GM18951 (cell line): ENCODE measurements at regions not wholly inside any gene's neighbourhood (a gene's known extent, or its start where the extent isn't known, plus 50 kb on each side); places are given as distances from the start of the nearest gene placed in this dataset.

Experiments used
- POLR2A ChIP-seq: IDR thresholded peaks from 4 replicates; pipeline ENCODE4 v1.6.1; 2011; ENCODE audit warnings: mild to moderate bottlenecking; ENCODE audit not compliant: insufficient read length, insufficient read depth; ENCODE audit errors: extremely low read depth
- in situ Hi-C: fragments of 300-500 bp; cut with MboI; formaldehyde crosslinking; loops from one replicate; pipeline ENCODE4 v1.12.0; 2022; ENCODE audit warnings: low sequenced_read_pairs, mixed read lengths, inconsistent platforms; ENCODE audit not compliant: unreplicated experiment

DNA sequence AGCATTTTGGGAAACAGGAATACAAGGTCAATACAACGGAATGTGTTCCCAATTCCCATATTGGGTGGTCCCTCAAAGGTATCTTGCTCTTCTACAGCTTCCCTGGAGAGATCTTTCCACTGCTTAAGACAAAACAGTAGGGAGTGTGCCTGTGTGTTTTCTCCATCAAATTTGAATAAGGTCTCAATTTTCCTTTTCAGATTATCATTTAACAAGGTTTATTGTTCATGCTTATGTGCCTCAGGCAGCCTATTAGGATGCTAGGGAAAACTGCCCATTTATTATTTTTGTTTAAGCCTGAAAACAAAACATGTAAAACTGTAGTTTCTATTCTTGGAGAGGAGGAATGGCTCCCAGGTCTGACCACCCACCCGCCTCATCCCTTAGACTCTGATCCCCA is 622.7 kb downstream of the LMO4 start:
- TF ChIP-seq POLR2A, result no peak
- in situ Hi-C loops, result loop anchor here (25.0 kb wide), 2 partner anchors 639 to 814 kb away; no protein-coding TSS in a partner anchor

DNA sequence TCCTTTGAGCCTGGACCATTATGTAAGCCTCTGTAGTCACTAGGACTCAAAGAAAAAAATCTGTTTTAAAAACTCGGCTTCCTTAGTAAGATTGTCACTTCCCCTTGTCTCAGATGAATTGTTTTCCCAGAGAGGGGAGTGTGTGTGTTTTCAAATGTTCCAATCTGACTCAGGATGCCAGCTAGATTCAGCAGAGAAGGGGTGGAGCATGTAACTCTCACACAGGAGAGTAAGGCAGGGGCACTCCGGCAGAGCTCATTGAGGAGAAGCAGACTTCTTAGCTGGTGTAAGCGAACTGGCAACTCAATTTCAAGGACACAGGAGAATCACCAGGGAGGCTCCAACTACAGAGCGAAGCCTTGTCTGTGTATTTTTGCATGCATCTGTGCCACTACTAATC is 623.2 kb downstream of the LMO4 start:
- in situ Hi-C loops, result loop anchor here (25.0 kb wide), 2 partner anchors 640 to 815 kb away; no protein-coding TSS in a partner anchor
- TF ChIP-seq POLR2A, result no peak

DNA sequence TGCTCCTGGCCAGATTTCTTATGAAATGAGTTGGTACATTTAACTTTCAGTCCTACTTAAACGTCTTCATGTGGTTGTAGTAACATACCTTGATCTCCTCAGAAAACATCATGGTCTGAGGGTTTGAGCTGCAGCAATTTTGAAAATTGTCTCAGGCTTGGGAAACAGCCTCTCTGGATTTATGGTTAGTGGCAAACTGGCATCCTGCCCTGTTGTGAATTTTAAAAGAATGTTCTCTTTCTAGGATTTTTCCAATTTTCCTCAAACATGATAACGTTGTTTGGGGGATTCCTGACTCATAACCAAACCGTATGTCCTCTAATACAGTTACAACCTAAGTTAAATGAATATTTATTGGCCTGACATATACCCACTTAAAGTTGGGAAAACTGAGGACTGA is 624.4 kb downstream of the LMO4 start:
- TF ChIP-seq POLR2A, result no peak
- in situ Hi-C loops, result loop anchor here (25.0 kb wide), 2 partner anchors 641 to 816 kb away; no protein-coding TSS in a partner anchor

DNA sequence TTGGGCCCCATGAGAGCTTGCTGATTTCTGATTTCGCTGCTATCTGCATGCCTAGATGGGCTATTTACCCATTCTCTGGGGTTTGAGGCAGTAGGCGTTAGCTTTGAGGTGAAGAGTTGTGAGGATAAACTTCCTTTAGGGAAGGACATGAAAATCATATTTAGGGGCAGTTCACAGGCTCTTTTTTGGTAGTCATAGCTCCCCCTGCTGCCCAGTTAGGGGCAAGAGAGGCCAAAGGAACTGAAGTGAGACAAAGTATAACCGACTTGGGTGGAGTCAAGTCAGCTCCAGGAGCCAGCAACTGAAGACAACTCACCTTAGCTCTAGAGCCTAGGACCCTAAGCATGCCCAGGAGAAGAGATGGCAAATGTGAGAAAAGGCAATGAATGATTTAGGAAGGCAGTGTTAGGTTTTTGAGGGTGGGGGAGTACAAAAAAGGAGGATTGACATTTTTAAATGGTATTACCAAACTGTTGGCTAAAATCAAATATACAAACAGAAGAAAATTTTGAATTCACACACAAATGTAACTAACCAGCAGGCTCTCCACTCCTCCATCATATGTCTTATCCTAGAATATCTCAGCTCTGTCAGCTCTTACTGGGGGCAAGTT is 625.2 kb downstream of the LMO4 start:
- in situ Hi-C loops, result loop anchor here (25.0 kb wide), 2 partner anchors 642 to 817 kb away; no protein-coding TSS in a partner anchor
- TF ChIP-seq POLR2A, result no peak

DNA sequence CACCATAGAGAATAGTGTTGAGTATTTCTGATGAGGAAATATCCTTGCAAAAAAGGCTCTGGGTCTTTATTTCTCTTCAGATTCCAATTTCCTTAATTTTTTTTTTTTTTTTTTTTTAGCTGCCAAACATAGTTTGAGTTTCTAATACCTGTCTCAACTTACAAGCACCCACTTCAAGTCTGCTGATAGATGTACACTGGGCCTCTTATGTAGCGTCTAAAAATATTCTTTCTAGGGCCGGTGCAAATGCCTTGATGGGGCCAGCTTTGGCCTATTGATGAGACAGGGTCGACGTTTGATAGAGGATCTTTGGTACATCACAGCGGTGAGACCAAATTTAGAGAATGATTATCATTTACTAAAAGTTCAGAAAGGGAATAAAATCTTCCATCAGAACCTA is 626.4 kb downstream of the LMO4 start:
- in situ Hi-C loops, result loop anchor here (25.0 kb wide), 2 partner anchors 643 to 818 kb away; no protein-coding TSS in a partner anchor

DNA sequence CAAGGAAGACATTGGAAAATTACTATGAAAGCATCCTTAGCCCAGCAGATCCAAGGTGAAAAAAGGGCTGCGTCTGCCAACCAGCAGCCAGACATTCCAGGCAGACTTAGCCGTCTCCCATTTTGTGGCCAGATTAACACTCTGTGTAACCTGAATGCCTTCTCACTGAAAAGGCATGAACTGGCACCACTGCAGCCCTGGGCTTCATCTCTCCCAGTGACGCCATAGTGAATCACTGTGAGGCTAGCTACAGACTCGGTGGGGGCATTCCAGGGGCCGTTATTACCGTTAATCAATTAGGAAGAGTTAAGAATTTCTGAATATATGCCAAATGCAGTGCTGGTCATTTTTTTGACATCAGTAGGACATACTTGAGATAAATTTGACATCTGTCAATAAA is 627.4 kb downstream of the LMO4 start:
- in situ Hi-C loops, result loop anchor here (25.0 kb wide), 2 partner anchors 644 to 819 kb away; no protein-coding TSS in a partner anchor
- TF ChIP-seq POLR2A, result no peak

More for the DNA sequence above, 626.4 kb downstream of the LMO4 start:
- TF ChIP-seq POLR2A, result no peak

DNA sequence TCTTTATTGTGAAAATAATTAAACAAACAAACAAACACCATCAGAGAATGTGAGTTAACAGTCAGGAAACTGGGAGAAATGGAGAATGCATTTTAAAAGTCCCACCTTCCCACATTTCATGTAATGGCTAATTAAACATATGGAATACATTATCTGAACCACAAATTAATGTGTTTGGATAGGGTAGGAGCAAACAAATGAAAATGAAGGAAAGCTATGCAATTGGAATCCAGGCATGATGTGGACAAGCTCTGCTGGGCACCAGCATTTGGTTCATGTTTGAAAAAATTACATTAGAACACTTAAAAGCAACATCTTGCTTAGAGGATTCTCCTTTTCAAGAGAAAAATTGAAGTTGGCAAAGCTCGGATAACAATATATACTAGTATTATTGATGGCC is 628.1 kb downstream of the LMO4 start:
- TF ChIP-seq POLR2A, result no peak
- in situ Hi-C loops, result loop anchor here (25.0 kb wide), 2 partner anchors 644 to 819 kb away; no protein-coding TSS in a partner anchor

DNA sequence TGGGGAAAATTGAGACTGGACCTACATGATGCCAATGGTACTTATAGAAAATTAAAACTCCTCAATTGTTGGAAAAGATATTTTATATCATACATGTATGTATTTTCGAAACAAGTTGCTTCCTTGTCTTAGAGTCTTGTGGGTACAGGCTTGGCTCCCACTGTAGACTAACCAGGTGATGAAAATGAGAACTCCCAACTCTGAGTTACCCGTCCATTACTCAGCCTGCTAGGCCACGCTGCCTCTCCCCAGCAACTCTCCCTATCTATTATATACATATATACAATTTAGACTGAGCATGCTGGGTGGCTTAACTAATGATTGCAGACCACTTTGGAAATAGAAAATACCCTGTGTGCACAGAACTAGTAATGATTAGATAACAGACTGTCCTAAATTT is 628.7 kb downstream of the LMO4 start:
- TF ChIP-seq POLR2A, result no peak
- in situ Hi-C loops, result loop anchor here (25.0 kb wide), 2 partner anchors 645 to 820 kb away; no protein-coding TSS in a partner anchor

DNA sequence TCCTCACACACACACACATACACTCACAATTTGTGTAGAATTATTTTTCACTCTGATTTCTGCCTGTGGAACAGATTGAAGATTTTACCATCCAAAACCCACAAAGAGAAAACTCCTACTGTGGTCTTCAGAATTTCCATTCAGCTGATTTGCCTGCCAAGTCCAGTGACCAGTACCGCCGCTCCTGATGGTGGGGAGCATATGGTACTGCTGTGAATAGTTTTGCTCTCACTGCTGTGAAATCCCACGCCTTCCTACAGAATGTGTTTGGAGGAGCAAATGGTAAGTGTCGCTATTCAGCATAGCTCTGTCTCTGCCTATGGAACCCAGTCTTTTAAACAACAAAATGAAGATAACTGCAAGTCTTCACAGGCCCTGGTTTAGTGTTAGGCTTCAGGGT is 629.5 kb downstream of the LMO4 start:
- in situ Hi-C loops, result loop anchor here (25.0 kb wide), 2 partner anchors 646 to 821 kb away; no protein-coding TSS in a partner anchor
- no peak for TF ChIP-seq POLR2A

DNA sequence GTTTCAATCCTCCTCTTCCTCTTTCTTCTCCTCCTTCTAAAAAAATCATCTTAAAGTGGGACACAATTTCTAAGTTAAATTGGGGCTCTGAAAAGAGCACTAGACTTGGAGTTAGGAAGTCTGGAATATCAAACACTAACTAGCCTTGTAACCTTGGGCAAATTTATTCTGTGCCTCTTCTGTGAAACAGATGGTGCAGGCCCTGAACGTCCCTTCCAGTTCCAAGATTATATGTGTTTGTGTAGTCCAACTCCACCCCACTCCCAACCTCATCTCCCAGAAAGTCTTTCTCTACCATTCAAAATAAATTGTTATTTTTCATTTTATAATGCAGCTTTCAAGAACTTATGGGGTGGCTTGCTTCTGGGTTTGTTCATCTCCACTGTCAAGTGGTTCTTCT is 630.0 kb downstream of the LMO4 start:
- in situ Hi-C loops, result loop anchor here (25.0 kb wide), 2 partner anchors 646 to 821 kb away; no protein-coding TSS in a partner anchor
- no peak for TF ChIP-seq POLR2A

DNA sequence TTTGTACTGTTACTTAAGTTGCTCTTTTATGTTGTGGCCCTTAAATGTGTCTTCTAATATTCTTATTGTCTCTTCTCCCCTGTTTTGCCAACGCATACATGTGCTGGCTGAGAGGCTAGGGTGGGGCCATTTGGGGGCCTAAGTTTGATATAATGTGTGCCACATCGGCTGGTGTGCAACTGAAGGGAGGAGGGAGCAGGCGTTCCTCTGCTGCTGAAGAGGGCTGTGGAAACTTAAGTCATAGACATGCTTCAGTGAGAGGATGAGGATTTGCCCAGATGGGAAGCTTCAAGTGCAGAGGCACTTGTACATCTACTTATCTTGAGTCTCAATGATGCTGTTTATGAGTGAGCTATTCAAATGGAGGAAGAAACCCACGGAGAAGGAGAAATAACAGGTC is 630.6 kb downstream of the LMO4 start:
- in situ Hi-C loops, result loop anchor here (25.0 kb wide), 2 partner anchors 647 to 822 kb away; no protein-coding TSS in a partner anchor
- TF ChIP-seq POLR2A, result no peak

DNA sequence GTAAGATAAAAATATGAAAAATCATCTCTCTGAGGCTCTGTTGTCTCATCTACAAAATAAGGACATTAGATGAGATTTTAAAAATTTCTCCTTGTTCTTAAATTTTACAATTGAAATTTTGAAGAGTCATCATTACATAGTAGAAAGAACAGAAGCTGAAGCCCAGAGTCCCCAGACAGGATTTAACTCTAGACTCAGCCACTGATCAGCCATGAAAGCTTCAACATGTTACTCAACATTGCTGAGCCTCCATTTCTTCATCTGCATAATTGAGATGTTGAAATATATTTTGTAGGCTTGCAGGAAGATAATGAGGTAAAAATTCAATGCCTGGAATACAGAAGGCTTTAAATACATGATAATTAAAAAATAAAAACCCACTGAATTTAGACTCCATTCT is 633.3 kb downstream of the LMO4 start:
- in situ Hi-C loops, result loop anchor here (25.0 kb wide), 2 partner anchors 650 to 825 kb away; no protein-coding TSS in a partner anchor

DNA sequence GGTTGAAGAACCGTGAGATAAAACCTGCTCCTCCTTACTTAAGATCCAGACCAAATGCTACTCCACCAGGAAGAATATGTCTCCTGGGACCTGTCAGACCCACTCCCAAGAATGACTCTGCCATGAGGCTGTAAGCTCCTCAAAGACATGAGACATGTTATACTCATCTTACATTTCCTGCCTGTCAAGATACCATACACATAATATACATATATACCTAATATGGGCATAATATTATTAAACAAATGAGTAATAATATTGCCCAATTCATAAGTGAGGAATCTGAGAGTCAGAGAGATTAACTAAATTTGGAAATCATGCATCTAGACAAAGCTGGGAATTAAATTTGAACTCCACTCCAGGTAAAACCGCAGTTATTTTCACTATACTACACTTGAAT is 634.9 kb downstream of the LMO4 start:
- no peak for TF ChIP-seq POLR2A

More for the DNA sequence above, 633.3 kb downstream of the LMO4 start:
- no peak for TF ChIP-seq POLR2A

DNA sequence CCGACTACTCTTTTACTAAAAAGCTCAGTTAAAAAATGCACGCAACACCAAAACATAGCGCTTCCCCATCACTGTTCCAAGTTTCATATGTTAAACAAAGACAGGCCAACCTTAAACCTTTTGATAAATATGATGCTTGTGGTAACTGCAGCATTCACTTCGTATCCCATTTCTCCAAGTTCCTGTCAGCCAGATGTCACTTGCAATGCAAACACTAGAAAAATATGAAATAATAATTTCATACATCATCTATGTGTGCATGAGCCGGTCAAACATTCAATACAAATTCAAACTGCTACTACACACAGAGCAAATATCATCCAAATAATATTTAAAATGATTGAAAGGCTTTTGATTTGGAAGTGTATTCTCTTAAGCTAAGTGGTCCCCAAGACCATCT is 636.5 kb downstream of the LMO4 start:
- in situ Hi-C loops, result loop anchor here (25.0 kb wide), 2 partner anchors 653 to 828 kb away; no protein-coding TSS in a partner anchor

More for the DNA sequence above, 634.9 kb downstream of the LMO4 start:
- in situ Hi-C loops, result loop anchor here (25.0 kb wide), 2 partner anchors 651 to 826 kb away; no protein-coding TSS in a partner anchor

More for the DNA sequence above, 636.5 kb downstream of the LMO4 start:
- no peak for TF ChIP-seq POLR2A
